ENCODE measurements at regions not wholly inside any gene's neighbourhood (a gene's known extent, or its start where the extent isn't known, plus 50 kb on each side); places are given as distances from the start of the nearest gene placed in this dataset.

GRCh38 chr16:50888486-50889261 lies 146.8 kb downstream of the CYLD start:
- DNase-seq (ENCODE audit: low read depth, low spot score), result no peak

GRCh38 chr16:50887500-50888298 lies 145.8 kb downstream of the CYLD start:
- DNase-seq (ENCODE audit: low read depth, low spot score), result no peak
- H3K27ac ChIP-seq, result no peak overlapping the region

More at GRCh38 chr16:50888486-50889261, 146.8 kb downstream of the CYLD start:
- H3K27ac ChIP-seq, result no peak overlapping the region

GRCh38 chr16:50884066-50884860 lies 142.4 kb downstream of the CYLD start:
- no peak overlapping the region for H3K27ac ChIP-seq
- DNase-seq (ENCODE audit: low read depth, low spot score), result no peak

- no peak for DNase-seq (ENCODE audit: low read depth, low spot score)
- H3K27ac ChIP-seq, result no peak overlapping the region
Observed at GRCh38 chr16:50881956-50882355, 140.1 kb downstream of the CYLD start.

GRCh38 chr16:50881331-50881830 lies 139.5 kb downstream of the CYLD start:
- H3K27ac ChIP-seq, result no peak overlapping the region
- no peak for DNase-seq (ENCODE audit: low read depth, low spot score)

GRCh38 chr16:50880926-50881325 lies 139.0 kb downstream of the CYLD start:
- no peak for DNase-seq (ENCODE audit: low read depth, low spot score)
- no peak overlapping the region for H3K27ac ChIP-seq

- no peak for DNase-seq (ENCODE audit: low read depth, low spot score)
- no peak overlapping the region for H3K27ac ChIP-seq
Observed at GRCh38 chr16:50879873-50880695, 138.2 kb downstream of the CYLD start.

- no peak for DNase-seq (ENCODE audit: low read depth, low spot score)
Observed at GRCh38 chr16:50878966-50879615, 137.2 kb downstream of the CYLD start.

GRCh38 chr16:50878536-50878935 lies 136.7 kb downstream of the CYLD start:
- no peak overlapping the region for H3K27ac ChIP-seq
- no peak for DNase-seq (ENCODE audit: low read depth, low spot score)

More at GRCh38 chr16:50878966-50879615, 137.2 kb downstream of the CYLD start:
- H3K27ac ChIP-seq, result no peak overlapping the region

GRCh38 chr16:50876263-50876662 lies 134.4 kb downstream of the CYLD start:
- no peak for DNase-seq (ENCODE audit: low read depth, low spot score)
- no peak overlapping the region for H3K27ac ChIP-seq

- no peak overlapping the region for H3K27ac ChIP-seq
- no peak for DNase-seq (ENCODE audit: low read depth, low spot score)
Observed at GRCh38 chr16:50868577-50868976, 126.7 kb downstream of the CYLD start.

GRCh38 chr16:50866806-50867205 lies 124.9 kb downstream of the CYLD start:
- no peak overlapping the region for H3K27ac ChIP-seq
- DNase-seq (ENCODE audit: low read depth, low spot score), result no peak

GRCh38 chr16:50864386-50864785 lies 122.5 kb downstream of the CYLD start:
- H3K27ac ChIP-seq, result no peak overlapping the region
- no peak for DNase-seq (ENCODE audit: low read depth, low spot score)

GRCh38 chr16:50863644-50864144 lies 121.8 kb downstream of the CYLD start:
- no peak overlapping the region for H3K27ac ChIP-seq
- DNase-seq (ENCODE audit: low read depth, low spot score), result no peak

- no peak for DNase-seq (ENCODE audit: low read depth, low spot score)
- H3K27ac ChIP-seq, result no peak overlapping the region
Observed at GRCh38 chr16:50862818-50863643, 121.1 kb downstream of the CYLD start.

- DNase-seq (ENCODE audit: low read depth, low spot score), result peak; percentile 33
- no peak overlapping the region for H3K27ac ChIP-seq
Observed at GRCh38 chr16:50861970-50862411, 120.1 kb downstream of the CYLD start.

- no peak for DNase-seq (ENCODE audit: low read depth, low spot score)
- no peak overlapping the region for H3K27ac ChIP-seq
Observed at GRCh38 chr16:50861451-50861850, 119.6 kb downstream of the CYLD start.
